ENCODE measurements at regions not wholly inside any gene's neighbourhood (a gene's known extent, or its start where the extent isn't known, plus 50 kb on each side); places are given as distances from the start of the nearest gene placed in this dataset.

GRCh38 chr9:31697956-31698355, 686.5 kb upstream of the ACO1 start:
- no peak overlapping the region for H3K4me3 ChIP-seq (replicated peaks; ENCODE audit: low read depth, low read length)
- no peak for DNase-seq (ENCODE audit: low read depth)
- TF ChIP-seq, protein P1, sequence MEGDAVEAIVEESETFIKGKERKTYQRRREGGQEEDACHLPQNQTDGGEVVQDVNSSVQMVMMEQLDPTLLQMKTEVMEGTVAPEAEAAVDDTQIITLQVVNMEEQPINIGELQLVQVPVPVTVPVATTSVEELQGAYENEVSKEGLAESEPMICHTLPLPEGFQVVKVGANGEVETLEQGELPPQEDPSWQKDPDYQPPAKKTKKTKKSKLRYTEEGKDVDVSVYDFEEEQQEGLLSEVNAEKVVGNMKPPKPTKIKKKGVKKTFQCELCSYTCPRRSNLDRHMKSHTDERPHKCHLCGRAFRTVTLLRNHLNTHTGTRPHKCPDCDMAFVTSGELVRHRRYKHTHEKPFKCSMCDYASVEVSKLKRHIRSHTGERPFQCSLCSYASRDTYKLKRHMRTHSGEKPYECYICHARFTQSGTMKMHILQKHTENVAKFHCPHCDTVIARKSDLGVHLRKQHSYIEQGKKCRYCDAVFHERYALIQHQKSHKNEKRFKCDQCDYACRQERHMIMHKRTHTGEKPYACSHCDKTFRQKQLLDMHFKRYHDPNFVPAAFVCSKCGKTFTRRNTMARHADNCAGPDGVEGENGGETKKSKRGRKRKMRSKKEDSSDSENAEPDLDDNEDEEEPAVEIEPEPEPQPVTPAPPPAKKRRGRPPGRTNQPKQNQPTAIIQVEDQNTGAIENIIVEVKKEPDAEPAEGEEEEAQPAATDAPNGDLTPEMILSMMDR (IDR thresholded peaks at IDR 0.05; ENCODE audit: low read length, missing control alignments) = no peak

DNA sequence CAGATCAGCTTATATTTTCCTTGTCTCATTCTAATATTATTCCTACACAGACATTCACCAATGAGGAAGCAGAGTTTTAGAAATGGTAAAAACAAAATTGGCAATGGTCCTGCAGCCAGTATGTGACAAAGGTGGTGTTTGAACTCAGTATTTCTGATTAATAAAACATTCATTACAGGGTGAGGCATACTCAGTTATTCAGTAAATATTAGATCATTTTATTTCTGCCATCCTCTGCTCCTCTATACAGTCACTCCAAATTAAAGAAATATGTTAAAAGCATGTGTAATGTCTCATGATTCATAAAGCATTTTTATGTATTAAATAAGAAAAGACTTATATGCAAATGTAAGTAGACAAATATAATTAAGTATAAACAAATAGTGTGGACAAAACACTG, 684.6 kb upstream of the ACO1 start:
- TF ChIP-seq, protein P1 (IDR thresholded peaks at IDR 0.05; ENCODE audit: low read length, missing control alignments) = no peak
- DNase-seq (ENCODE audit: low read depth) = no peak
- H3K4me3 ChIP-seq (replicated peaks; ENCODE audit: low read depth, low read length) = no peak overlapping the region

DNA sequence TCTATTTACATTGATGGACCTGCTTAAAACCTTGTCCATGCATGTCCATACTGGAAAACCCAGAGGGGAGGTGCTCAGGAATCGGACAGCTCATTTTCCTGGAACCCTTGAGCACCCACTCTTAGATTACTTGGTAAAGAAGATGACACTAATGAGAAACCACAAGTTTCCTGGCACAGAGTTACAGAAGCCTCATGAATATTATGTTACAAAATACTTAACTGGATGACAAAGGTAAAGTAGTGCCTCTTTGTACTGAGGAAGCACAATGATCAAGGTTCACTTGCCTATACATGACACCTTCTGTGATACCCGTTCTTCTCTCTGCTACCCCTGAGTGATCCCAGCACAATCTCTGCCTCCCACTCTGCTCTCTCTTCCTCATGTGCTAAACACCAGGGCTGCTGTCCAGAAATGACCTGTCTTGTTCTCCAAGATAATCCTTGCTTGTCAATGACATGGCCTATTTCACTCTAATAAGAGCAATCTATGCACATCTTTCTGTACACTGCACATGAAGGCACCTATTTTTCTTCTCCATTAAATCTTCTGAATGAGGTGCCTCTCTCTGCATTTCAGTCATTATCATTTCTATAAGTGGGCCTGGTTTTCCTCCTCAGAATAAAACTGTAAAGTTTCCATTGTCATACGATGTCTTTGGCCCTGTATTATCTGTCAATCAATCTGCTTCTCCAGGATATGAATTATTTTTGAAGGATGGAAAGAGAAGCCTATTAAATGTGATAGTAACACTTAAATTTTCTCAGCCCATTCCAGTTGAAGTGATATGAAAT, 684.0 kb upstream of the ACO1 start:
- no peak for DNase-seq (ENCODE audit: low read depth)
- TF ChIP-seq, protein P1 (IDR thresholded peaks at IDR 0.05; ENCODE audit: low read length, missing control alignments) = no peak
- no peak overlapping the region for H3K4me3 ChIP-seq (replicated peaks; ENCODE audit: low read depth, low read length)

DNA sequence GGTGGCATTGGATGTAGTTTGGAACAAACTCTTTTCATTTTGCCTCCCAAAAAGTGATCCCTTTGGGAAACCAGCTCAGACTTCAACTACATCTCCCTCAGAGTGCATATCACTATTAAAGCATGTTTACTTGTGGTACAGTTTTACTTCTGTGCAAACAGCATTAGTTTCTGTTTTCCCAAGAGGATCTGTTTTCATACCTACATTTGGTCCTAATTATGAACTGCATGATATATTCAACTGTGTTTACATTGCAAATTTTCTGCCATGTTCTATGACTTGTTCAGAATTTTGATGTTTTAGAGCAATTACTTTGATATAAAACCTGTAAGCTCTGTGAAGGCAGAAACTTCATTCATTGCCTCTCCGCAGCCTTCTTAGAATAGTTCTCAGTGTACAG, 681.5 kb upstream of the ACO1 start:
- TF ChIP-seq, protein P1 (IDR thresholded peaks at IDR 0.05; ENCODE audit: low read length, missing control alignments) = no peak
- no peak overlapping the region for H3K4me3 ChIP-seq (replicated peaks; ENCODE audit: low read depth, low read length)
- DNase-seq (ENCODE audit: low read depth) = no peak

GRCh38 chr9:31715250-31715649, 669.2 kb upstream of the ACO1 start:
- TF ChIP-seq, protein P1 (IDR thresholded peaks at IDR 0.05; ENCODE audit: low read length, missing control alignments) = no peak
- peak; percentile 37 for DNase-seq (ENCODE audit: low read depth)

DNA sequence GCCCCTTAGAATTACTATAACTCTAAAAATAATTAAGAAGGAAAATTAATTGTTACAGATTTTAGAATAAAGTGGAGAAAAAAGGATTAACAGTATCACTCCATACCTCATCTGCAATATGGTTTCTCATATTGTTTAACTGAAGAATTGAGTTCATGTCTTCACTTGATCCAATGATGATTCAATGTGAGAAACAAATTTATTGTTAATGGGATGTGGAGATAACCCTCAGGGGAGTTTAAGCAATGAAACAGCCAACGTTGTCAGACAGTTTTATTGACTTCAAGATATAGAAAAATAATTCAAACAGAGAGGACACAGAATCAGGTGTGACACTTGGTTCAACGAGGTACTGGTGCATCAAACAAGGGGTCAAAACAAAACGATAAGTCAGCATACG, 665.2 kb upstream of the ACO1 start:
- DNase-seq (ENCODE audit: low read depth) = no peak
- no peak overlapping the region for H3K4me3 ChIP-seq (replicated peaks; ENCODE audit: low read depth, low read length)

More at GRCh38 chr9:31715250-31715649, 669.2 kb upstream of the ACO1 start:
- no peak overlapping the region for H3K4me3 ChIP-seq (replicated peaks; ENCODE audit: low read depth, low read length)

More for the DNA sequence above, 665.2 kb upstream of the ACO1 start:
- TF ChIP-seq, protein P1 (IDR thresholded peaks at IDR 0.05; ENCODE audit: low read length, missing control alignments) = no peak

All from fibroblast of pulmonary artery (primary cell).